Iris pigment epithelial cell (primary cell): ENCODE measurements at regions not wholly inside any gene's neighbourhood (a gene's known extent, or its start where the extent isn't known, plus 50 kb on each side); places are given as distances from the start of the nearest gene placed in this dataset.

Experiments
- DNase-seq: peaks from one replicate; pipeline ENCODE4 v3.0.0-alpha.2; 2011; ENCODE audit warnings: low read depth

DNA sequence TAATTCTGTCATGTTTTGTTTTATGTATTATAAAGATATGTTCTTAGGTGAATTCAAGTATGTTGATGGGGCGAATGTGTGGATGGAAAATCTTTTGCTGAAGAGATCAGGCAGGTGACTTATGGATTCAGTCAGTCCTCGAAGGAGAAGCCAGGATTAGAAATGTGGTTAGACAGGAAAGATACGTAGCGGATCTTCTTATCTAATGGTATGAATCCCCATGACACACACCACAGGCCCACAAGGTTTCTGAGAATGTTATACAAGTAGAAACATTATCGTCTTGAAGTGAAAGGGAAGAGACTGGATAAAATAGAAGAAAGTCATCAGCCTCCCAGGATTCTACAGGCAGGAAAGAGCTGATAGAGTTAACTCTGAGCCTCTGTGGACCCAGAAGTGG lies 69.0 kb upstream of the RFXAP start:
- DNase-seq = no peak

DNA sequence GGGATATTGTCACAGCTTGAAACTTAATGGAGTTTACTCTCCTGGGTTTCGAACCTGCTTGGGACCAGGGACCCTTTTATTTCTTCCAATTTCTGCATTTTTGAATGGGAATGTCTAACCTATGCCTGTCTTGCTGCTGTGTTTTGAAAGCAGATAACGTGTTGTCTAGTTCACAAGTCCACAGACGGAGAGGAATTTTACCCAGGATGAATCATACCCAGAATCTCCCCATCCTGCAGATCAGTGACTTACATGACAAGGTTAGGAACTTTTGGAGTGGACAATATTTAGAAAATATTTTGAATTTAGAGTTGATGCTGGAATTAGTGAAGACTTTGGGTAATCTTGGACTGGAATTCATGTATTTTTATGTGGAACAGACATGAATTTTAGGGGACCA lies 68.6 kb upstream of the RFXAP start:
- no peak for DNase-seq

- DNase-seq = no peak
Observed at GRCh38 chr13:36750946-36751345, 68.1 kb upstream of the RFXAP start.

GRCh38 chr13:36752673-36753072 lies 66.3 kb upstream of the RFXAP start:
- DNase-seq = peak; percentile 61

GRCh38 chr13:36753176-36753575 lies 65.8 kb upstream of the RFXAP start:
- no peak for DNase-seq

- DNase-seq = no peak
Observed at GRCh38 chr13:36758345-36758744, 60.7 kb upstream of the RFXAP start.

- no peak for DNase-seq
Observed at GRCh38 chr13:36763126-36763722, 55.8 kb upstream of the RFXAP start.

DNA sequence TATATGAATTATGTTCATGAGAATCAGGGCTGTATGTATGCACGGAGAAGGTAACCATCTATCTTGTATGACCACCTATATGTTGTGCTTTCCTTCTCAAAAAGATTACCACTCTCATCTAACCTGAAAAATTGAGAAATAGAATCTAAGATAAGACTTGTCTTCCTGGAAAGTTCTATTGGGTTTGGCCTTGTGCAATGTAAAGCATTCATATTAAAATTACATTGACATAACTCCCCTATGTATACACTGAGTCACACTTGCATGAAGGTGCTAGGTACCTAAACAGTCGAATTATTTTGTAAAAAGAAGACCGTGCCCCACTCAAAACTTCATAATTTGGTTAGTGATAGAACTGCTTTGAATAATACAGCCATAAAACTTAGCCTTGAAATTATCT lies 54.5 kb upstream of the RFXAP start:
- no peak for DNase-seq

DNA sequence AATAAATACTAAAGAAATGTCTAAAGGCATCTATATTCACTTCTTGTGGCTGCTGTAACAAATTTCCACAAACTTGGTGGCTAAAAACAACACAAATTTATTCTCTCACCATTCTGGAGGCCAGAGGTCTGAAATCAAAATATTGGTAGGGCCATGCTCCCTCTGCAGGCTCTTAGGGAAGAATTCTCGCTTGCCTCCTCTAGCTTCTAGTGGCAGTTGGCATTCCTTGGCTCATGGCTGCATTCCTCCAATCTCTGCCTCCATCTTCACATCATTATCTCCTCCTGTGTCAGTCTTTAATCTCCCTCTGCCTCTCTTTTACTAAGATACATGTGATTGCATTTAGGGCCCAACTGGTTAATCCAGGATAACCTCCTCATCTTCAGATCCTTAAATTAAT lies 54.1 kb upstream of the RFXAP start:
- DNase-seq = no peak

GRCh38 chr13:36766295-36766694 lies 52.7 kb upstream of the RFXAP start:
- DNase-seq = peak; percentile 89

- DNase-seq = peak; percentile 65
Observed at GRCh38 chr13:36767276-36767675, 51.7 kb upstream of the RFXAP start.

GRCh38 chr13:36769126-36769525 lies 49.9 kb upstream of the RFXAP start:
- DNase-seq = no peak
